Activated CD4-positive, alpha-beta T cell treated with anti-CD3 and anti-CD28 coated beads, Interleukin-2, amount 10 ng/mL, durations not matched to agents 7 days and 5 days (primary cell): ENCODE measurements at regions not wholly inside any gene's neighbourhood (a gene's known extent, or its start where the extent isn't known, plus 50 kb on each side); places are given as distances from the start of the nearest gene placed in this dataset.

ENCODE experiments used
- CTCF ChIA-PET: fragments of 350-600 bp; sonication (Branson Sonifier 250); formaldehyde crosslinking; loops from one replicate; lab custom pipeline; 2021; ENCODE audit warnings: antibody characterized with exemption; lab: Charles Lee
- POLR2A ChIA-PET: fragments of 350-600 bp; sonication (Branson Sonifier 250); formaldehyde crosslinking; loops from one replicate; lab custom pipeline; 2021; ENCODE audit warnings: antibody characterized with exemption; lab: Charles Lee
- DNase-seq: peaks from one replicate; pipeline ENCODE4 v3.0.0-alpha.2; 2020
- H3K27ac Mint-ChIP-seq: one replicate; pipeline ENCODE4 v1.8.0; 2021; ENCODE audit warnings: mild to moderate bottlenecking, moderate library complexity, mixed read lengths
- H3K27me3 Mint-ChIP-seq: one replicate; pipeline ENCODE4 v1.8.0; 2021; ENCODE audit warnings: mixed read lengths
- H3K36me3 Mint-ChIP-seq: one replicate; pipeline ENCODE4 v1.8.0; 2021; ENCODE audit warnings: low read depth, mixed read lengths
- H3K4me1 Mint-ChIP-seq: one replicate; pipeline ENCODE4 v1.8.0; 2021; ENCODE audit warnings: mixed read lengths
- H3K4me3 Mint-ChIP-seq: one replicate; pipeline ENCODE4 v1.8.0; 2021; ENCODE audit warnings: mild to moderate bottlenecking, moderate library complexity, mixed read lengths
- H3K9me3 Mint-ChIP-seq: one replicate; pipeline ENCODE4 v1.8.0; 2021; ENCODE audit warnings: mixed read lengths

GRCh38 chr4:173919196-173919595 lies 364.3 kb downstream of the FBXO8 start:
- POLR2A ChIA-PET, result no interaction called here
- Mint-ChIP-seq H3K9me3 (no peaks in the 10 kb centered on the region), H3K4me1 (no peaks in the 10 kb centered on the region), H3K4me3 (no peak overlapping the region), H3K27me3 (no peaks in the 10 kb centered on the region), H3K36me3 (no peaks in the 10 kb centered on the region), H3K27ac (no peak overlapping the region)
- CTCF ChIA-PET, result no interaction called here
- DNase-seq, result no peak

DNA sequence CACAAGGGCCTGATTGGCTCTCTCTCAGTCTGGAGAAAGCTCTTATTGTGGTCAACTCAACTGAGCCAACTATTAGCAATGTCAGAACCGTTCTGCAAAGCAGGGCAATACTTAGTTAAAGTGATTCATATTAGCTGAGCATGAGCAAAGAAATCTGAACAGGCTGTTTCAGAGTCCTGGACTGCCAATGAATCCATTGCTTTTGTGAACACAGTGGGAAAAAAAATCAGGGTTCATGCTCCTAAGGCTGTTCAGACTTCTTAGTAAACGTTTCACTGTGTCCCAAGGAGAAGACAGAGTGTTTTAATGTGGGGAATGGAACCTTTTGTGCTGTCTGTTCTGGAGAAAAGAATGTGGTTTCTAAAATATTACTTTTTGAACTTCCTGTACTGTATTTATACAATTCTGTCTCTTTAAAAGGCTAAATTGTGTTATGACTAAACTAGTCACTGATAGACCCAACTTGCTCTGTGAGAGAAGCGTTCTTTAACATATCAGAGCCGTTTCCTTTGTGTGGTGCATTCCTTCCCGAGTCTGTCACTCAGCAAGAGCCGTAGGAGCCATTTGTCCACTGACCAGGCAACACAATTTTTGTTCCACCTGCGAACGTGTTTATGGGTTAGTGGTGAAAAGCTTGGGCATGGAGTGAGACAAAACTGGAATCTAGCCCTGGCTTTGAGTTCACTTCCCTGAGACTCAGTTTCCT lies 366.1 kb downstream of the FBXO8 start:
- no peaks in the 10 kb centered on the region for H3K27me3 Mint-ChIP-seq
- ChIA-PET POLR2A (no interaction called here), CTCF (no interaction called here)
- no peaks in the 10 kb centered on the region for H3K9me3 Mint-ChIP-seq
- no peak for DNase-seq
- no peaks in the 10 kb centered on the region for H3K4me1 Mint-ChIP-seq
- H3K36me3 Mint-ChIP-seq, result no peaks in the 10 kb centered on the region
- H3K4me3 Mint-ChIP-seq, result no peak overlapping the region
- H3K27ac Mint-ChIP-seq, result no peak overlapping the region

- Mint-ChIP-seq H3K27ac (no peak overlapping the region), H3K36me3 (no peaks in the 10 kb centered on the region), H3K9me3 (no peaks in the 10 kb centered on the region), H3K4me1 (no peaks in the 10 kb centered on the region), H3K27me3 (no peaks in the 10 kb centered on the region), H3K4me3 (no peak overlapping the region)
- ChIA-PET POLR2A (no interaction called here), CTCF (no interaction called here)
- DNase-seq, result no peak
Observed at GRCh38 chr4:173913496-173913895, 370.0 kb downstream of the FBXO8 start.

- Mint-ChIP-seq H3K36me3 (no peaks in the 10 kb centered on the region), H3K27ac (no peak overlapping the region), H3K4me3 (no peak overlapping the region), H3K27me3 (no peaks in the 10 kb centered on the region), H3K4me1 (no peaks in the 10 kb centered on the region), H3K9me3 (no peaks in the 10 kb centered on the region)
- DNase-seq, result no peak
- POLR2A ChIA-PET, result no interaction called here
- CTCF ChIA-PET, result no interaction called here
Observed at GRCh38 chr4:173912384-173912783, 371.1 kb downstream of the FBXO8 start.

DNA sequence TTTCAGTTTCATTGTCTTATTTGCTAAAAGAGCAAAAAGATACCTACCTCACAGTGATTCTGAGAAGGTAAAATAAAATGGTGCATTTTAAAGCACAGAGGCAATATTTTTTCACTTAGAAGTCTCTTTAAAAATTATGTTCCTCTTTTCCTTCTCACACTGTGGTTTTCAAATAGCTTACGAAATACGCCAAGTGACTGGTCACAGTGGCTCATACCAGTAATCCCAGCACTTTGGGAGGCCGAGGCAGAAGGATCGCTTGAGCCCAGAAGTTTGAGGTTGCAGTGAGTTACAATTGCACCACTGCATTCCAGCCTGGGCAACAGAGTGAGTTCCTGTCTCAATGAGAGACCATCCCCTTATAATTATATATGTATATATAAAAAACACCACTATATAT lies 372.6 kb downstream of the FBXO8 start:
- Mint-ChIP-seq H3K27ac (no peak overlapping the region), H3K27me3 (no peaks in the 10 kb centered on the region), H3K36me3 (no peaks in the 10 kb centered on the region), H3K4me1 (no peaks in the 10 kb centered on the region), H3K9me3 (no peaks in the 10 kb centered on the region), H3K4me3 (no peak overlapping the region)
- CTCF ChIA-PET, result no interaction called here
- POLR2A ChIA-PET, result no interaction called here
- DNase-seq, result no peak

GRCh38 chr4:173909294-173909693 lies 374.2 kb downstream of the FBXO8 start:
- CTCF ChIA-PET, result interaction anchor here (0.6 kb wide), 1 partner anchor 348 kb away, joined by 5 read pairs; no protein-coding TSS in a partner anchor
- no peak for DNase-seq
- no peaks in the 10 kb centered on the region for H3K27me3 Mint-ChIP-seq

DNA sequence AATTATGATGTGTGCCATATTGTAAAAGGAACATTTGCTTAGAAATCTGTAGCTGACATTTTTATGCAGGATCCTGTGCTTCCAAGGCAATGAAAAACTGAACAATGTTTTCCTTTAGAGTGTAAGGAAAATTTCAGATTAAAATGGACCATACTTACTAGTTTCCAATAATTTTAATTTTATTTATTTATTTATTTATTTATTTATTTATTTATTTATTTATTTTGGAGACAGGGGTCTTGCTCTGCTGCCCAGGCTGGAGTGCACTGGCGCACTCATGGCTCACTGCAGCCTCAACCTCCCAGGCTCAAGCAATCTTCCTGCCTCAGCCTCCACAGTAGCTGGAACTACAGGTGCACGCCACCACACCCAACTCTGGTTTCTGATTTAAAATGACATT lies 369.8 kb upstream of the HAND2 start:
- DNase-seq, result no peak
- H3K4me3 Mint-ChIP-seq, result no peak overlapping the region
- no peaks in the 10 kb centered on the region for H3K9me3 Mint-ChIP-seq
- H3K27ac Mint-ChIP-seq, result no peak overlapping the region
- no peaks in the 10 kb centered on the region for H3K4me1 Mint-ChIP-seq
- POLR2A ChIA-PET, result no interaction called here
- H3K27me3 Mint-ChIP-seq, result no peaks in the 10 kb centered on the region
- CTCF ChIA-PET, result no interaction called here
- H3K36me3 Mint-ChIP-seq, result no peaks in the 10 kb centered on the region

More at GRCh38 chr4:173909294-173909693, 374.2 kb downstream of the FBXO8 start:
- Mint-ChIP-seq H3K36me3 (no peaks in the 10 kb centered on the region), H3K27ac (no peak overlapping the region), H3K9me3 (no peaks in the 10 kb centered on the region), H3K4me3 (no peak overlapping the region), H3K4me1 (no peaks in the 10 kb centered on the region)
- POLR2A ChIA-PET, result no interaction called here

DNA sequence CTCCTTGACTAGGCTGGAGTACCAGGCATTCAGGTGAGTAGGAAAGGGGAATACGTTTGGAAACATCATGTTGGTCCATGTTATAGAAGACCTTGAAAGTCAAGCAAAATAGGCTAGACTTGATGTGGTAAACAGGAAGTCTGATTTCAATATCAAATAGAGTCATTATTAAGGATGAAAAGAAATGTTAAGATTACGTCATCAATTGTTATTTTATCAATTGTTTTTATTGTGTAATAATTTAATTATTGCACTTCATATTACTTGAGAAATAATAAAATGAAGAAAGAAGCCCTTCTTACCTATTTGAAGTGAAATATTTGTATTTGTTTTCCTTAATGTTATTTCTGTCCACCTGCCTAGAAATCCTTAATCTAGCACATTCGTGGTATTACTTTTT lies 361.0 kb upstream of the HAND2 start:
- ChIA-PET CTCF (no interaction called here), POLR2A (no interaction called here)
- Mint-ChIP-seq H3K4me1 (no peaks in the 10 kb centered on the region), H3K4me3 (no peak overlapping the region), H3K27me3 (no peaks in the 10 kb centered on the region), H3K27ac (no peak overlapping the region), H3K36me3 (no peaks in the 10 kb centered on the region), H3K9me3 (peaks cover 5% of the 10 kb centered on the region)
- no peak for DNase-seq

- H3K27ac Mint-ChIP-seq, result no peak overlapping the region
- POLR2A ChIA-PET, result no interaction called here
- H3K4me3 Mint-ChIP-seq, result no peak overlapping the region
- H3K9me3 Mint-ChIP-seq, result peaks cover 2% of the 10 kb centered on the region
- H3K36me3 Mint-ChIP-seq, result no peaks in the 10 kb centered on the region
- CTCF ChIA-PET, result interaction anchor here (0.5 kb wide), 1 partner anchor 389 kb away, joined by 3 read pairs; no protein-coding TSS in a partner anchor
- no peak for DNase-seq
- H3K27me3 Mint-ChIP-seq, result no peaks in the 10 kb centered on the region
- no peaks in the 10 kb centered on the region for H3K4me1 Mint-ChIP-seq
Observed at GRCh38 chr4:173883821-173884220, 353.8 kb upstream of the HAND2 start.

DNA sequence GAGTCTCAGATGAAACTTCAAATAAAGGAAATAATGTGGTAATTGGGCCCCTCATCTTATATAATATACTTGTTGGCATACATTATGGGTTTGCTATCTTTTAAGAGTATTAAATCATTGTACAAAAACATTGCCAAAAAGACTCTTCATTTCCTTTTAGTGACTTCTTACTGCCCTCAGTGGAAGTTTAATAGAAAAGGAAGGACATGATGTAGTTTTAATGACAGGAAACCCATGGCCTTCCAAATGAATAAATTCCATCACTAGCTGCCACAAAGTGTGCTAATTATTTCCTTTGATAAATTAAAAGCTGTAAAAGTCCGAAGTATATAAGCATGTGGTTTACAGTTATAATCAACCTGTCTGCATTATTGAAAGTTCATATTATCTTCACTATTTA lies 350.9 kb upstream of the HAND2 start:
- ChIA-PET POLR2A (no interaction called here), CTCF (no interaction called here)
- Mint-ChIP-seq H3K36me3 (no peaks in the 10 kb centered on the region), H3K4me3 (no peak overlapping the region), H3K4me1 (no peaks in the 10 kb centered on the region), H3K27ac (no peak overlapping the region), H3K9me3 (no peaks in the 10 kb centered on the region), H3K27me3 (no peaks in the 10 kb centered on the region)
- DNase-seq, result no peak

DNA sequence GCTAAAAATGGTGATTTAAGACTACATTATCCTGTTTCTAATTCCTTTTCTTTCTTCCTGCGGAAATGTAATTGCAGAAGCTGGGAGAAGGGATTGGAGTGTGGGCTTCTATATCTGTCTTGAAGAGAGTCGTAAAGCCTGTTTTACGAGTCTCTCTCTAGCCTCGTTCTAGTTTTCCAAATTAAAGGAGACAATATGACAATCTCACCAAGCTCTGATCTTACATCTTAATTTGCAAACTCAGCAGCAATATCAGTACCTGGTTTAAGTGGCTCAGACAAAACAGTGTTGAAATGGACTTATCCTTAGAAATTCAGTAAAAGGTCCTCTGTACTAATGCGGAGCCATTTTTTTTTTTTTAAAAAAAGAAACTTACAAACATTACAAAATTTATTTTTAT lies 349.5 kb upstream of the HAND2 start:
- ChIA-PET CTCF (no interaction called here), POLR2A (no interaction called here)
- Mint-ChIP-seq H3K9me3 (no peaks in the 10 kb centered on the region), H3K4me3 (no peak overlapping the region), H3K36me3 (no peaks in the 10 kb centered on the region), H3K4me1 (no peaks in the 10 kb centered on the region), H3K27me3 (no peaks in the 10 kb centered on the region), H3K27ac (no peak overlapping the region)
- DNase-seq, result no peak

- no peak overlapping the region for H3K4me3 Mint-ChIP-seq
- DNase-seq, result no peak
- H3K36me3 Mint-ChIP-seq, result no peaks in the 10 kb centered on the region
- H3K27me3 Mint-ChIP-seq, result no peaks in the 10 kb centered on the region
- H3K9me3 Mint-ChIP-seq, result no peaks in the 10 kb centered on the region
- H3K27ac Mint-ChIP-seq, result no peak overlapping the region
- no peaks in the 10 kb centered on the region for H3K4me1 Mint-ChIP-seq
- POLR2A ChIA-PET, result no interaction called here
- CTCF ChIA-PET, result no interaction called here
Observed at GRCh38 chr4:173878701-173879100, 348.7 kb upstream of the HAND2 start.

GRCh38 chr4:173871643-173872042 lies 341.6 kb upstream of the HAND2 start:
- Mint-ChIP-seq H3K27me3 (no peaks in the 10 kb centered on the region), H3K4me3 (no peak overlapping the region), H3K27ac (no peak overlapping the region), H3K36me3 (no peaks in the 10 kb centered on the region), H3K4me1 (no peaks in the 10 kb centered on the region), H3K9me3 (no peaks in the 10 kb centered on the region)
- CTCF ChIA-PET, result no interaction called here
- POLR2A ChIA-PET, result no interaction called here
- no peak for DNase-seq
